Thyroid gland (tissue), 4 donors: ENCODE measurements at regions not wholly inside any gene's neighbourhood (a gene's known extent, or its start where the extent isn't known, plus 50 kb on each side); places are given as distances from the start of the nearest gene placed in this dataset.

Experiments
- DNase-seq, 2 donors: peaks; one replicate each; pipeline ENCODE4 v3.0.0-alpha.2; 2019
- H3K27ac ChIP-seq, 3 donors: fragments of 200-600 bp; sonication (generic); 1 replicate in 2 of 3; 2 replicates in 1 of 3; pipeline ENCODE4 v1.5.1; 2016 to 2019; ENCODE audit warnings: mild to moderate bottlenecking in 1 of 3, moderate library complexity in 1 of 3
- H3K27me3 ChIP-seq: fragments of 200-600 bp; sonication (generic); one replicate; pipeline ENCODE4 v1.5.1; 2019
- H3K36me3 ChIP-seq, 2 donors: fragments of 200-600 bp; sonication (generic); one replicate each; pipeline ENCODE4 v1.5.1; 2016 to 2019
- H3K4me1 ChIP-seq, 2 donors: fragments of 200-600 bp; sonication (generic); one replicate each; pipeline ENCODE4 v1.5.1; 2017 to 2019
- H3K4me3 ChIP-seq, 3 donors: fragments of 200-600 bp; sonication (generic); replicated peaks in 1 of 3; 1 replicate in 2 of 3; 2 replicates in 1 of 3; pipeline ENCODE4 v1.5.1; 2016; ENCODE audit warnings: mild to moderate bottlenecking in 1 of 3
- H3K9me3 ChIP-seq: fragments of 200-600 bp; sonication (generic); one replicate; pipeline ENCODE4 v1.5.1; 2017
- CTCF ChIP-seq, 6 experiments: fragments of 200-600 bp in 3 of 6; fragments of 450-650 bp in 3 of 6; sonication (generic) in 3 of 6; IDR thresholded peaks; one replicate each; pipeline ENCODE4 v1.5.1; 2016 to 2019; ENCODE audit warnings: antibody characterized with exemption in 6 of 6, mild to moderate bottlenecking in 2 of 6, inconsistent platforms in 1 of 6, moderate library complexity in 1 of 6
- POLR2A ChIP-seq, 2 donors: fragments of 450-650 bp; IDR thresholded peaks; one replicate each; pipeline ENCODE4 v1.6.1; 2017; ENCODE audit warnings: antibody characterized with exemption in 2 of 2, mild to moderate bottlenecking in 2 of 2, moderate library complexity in 1 of 2
- WGBS, 2 donors: methylation state at CpG; one replicate each; pipeline ENCODE4 v1.1.5; 2017; 5-methylcytosine and 5-hydroxymethylcytosine counted together
- intact Hi-C: fragments of 100-400 bp; cut with DNase I; formaldehyde crosslinking; loops from one replicate; pipeline ENCODE4 v1.15.1; 2023

- Histone ChIP-seq H3K27ac (no peak overlapping the region), H3K27me3 (no peaks in the 10 kb centered on the region), H3K4me1 (no peaks in the 10 kb centered on the region), H3K9me3 (no peaks in the 10 kb centered on the region), H3K36me3 (no peaks in the 10 kb centered on the region), H3K4me3 (no peak overlapping the region)
- WGBS, 2 donors, result 82 to 90% methylated on average over 3 of the region's 3 CpGs
- intact Hi-C loops, result no loop called here
- no peak for DNase-seq
- TF ChIP-seq POLR2A (IDR thresholded peaks at IDR 0.05) (no peak), CTCF (IDR thresholded peaks at IDR 0.05) (no peak)
Measured at GRCh38 chr2:21438949-21439348, 315.2 kb downstream of the TDRD15 start.

- Histone ChIP-seq H3K4me3 (no peak overlapping the region), H3K27me3 (no peaks in the 10 kb centered on the region), H3K4me1 (no peaks in the 10 kb centered on the region), H3K36me3 (no peaks in the 10 kb centered on the region), H3K27ac (no peak overlapping the region), H3K9me3 (no peaks in the 10 kb centered on the region)
- TF ChIP-seq POLR2A (IDR thresholded peaks at IDR 0.05), result no peak
- no peak for TF ChIP-seq CTCF (IDR thresholded peaks at IDR 0.05)
- 90 to 92% methylated on average over 7 of the region's 7 CpGs for WGBS, 2 donors
- no peak for DNase-seq
- intact Hi-C loops, result no loop called here
Measured at GRCh38 chr2:21441442-21441841, 317.7 kb downstream of the TDRD15 start.

GRCh38 chr2:21443494-21444105 lies 319.8 kb downstream of the TDRD15 start:
- H3K27ac ChIP-seq, result no peak overlapping the region
- H3K4me3 ChIP-seq, result no peak overlapping the region
- TF ChIP-seq POLR2A (IDR thresholded peaks at IDR 0.05) (no peak), CTCF (IDR thresholded peaks at IDR 0.05) (no peak)
- H3K36me3 ChIP-seq, result no peaks in the 10 kb centered on the region
- no peaks in the 10 kb centered on the region for H3K4me1 ChIP-seq
- intact Hi-C loops, result no loop called here
- no peak for DNase-seq
- H3K9me3 ChIP-seq, result no peaks in the 10 kb centered on the region
- H3K27me3 ChIP-seq, result no peaks in the 10 kb centered on the region
- WGBS, 2 donors, result 59 to 63% methylated on average over 5 of the region's 5 CpGs

- no peak for TF ChIP-seq POLR2A (IDR thresholded peaks at IDR 0.05)
- TF ChIP-seq CTCF (IDR thresholded peaks at IDR 0.05), result no peak
- Histone ChIP-seq H3K27ac (no peak overlapping the region), H3K4me1 (no peaks in the 10 kb centered on the region), H3K4me3 (no peak overlapping the region), H3K36me3 (no peaks in the 10 kb centered on the region), H3K27me3 (no peaks in the 10 kb centered on the region), H3K9me3 (no peaks in the 10 kb centered on the region)
- intact Hi-C loops, result no loop called here
- 76 to 86% methylated on average over 4 of the region's 4 CpGs for WGBS, 2 donors
- DNase-seq, result no peak
Measured at GRCh38 chr2:21449881-21450280, 326.1 kb downstream of the TDRD15 start.

- H3K4me1 ChIP-seq, result no peaks in the 10 kb centered on the region
- no peaks in the 10 kb centered on the region for H3K9me3 ChIP-seq
- H3K36me3 ChIP-seq, result no peaks in the 10 kb centered on the region
- intact Hi-C loops, result no loop called here
- 53 to 58% methylated on average over 2 of the region's 2 CpGs for WGBS, 2 donors
- TF ChIP-seq CTCF (IDR thresholded peaks at IDR 0.05), result no peak
- TF ChIP-seq POLR2A (IDR thresholded peaks at IDR 0.05), result no peak
- no peak overlapping the region for H3K27ac ChIP-seq
- no peak for DNase-seq
- H3K4me3 ChIP-seq, result no peak overlapping the region
- no peaks in the 10 kb centered on the region for H3K27me3 ChIP-seq
Measured at GRCh38 chr2:21451403-21451802, 327.6 kb downstream of the TDRD15 start.
